ENCODE measurements at regions not wholly inside any gene's neighbourhood (a gene's known extent, or its start where the extent isn't known, plus 50 kb on each side); places are given as distances from the start of the nearest gene placed in this dataset.

DNA sequence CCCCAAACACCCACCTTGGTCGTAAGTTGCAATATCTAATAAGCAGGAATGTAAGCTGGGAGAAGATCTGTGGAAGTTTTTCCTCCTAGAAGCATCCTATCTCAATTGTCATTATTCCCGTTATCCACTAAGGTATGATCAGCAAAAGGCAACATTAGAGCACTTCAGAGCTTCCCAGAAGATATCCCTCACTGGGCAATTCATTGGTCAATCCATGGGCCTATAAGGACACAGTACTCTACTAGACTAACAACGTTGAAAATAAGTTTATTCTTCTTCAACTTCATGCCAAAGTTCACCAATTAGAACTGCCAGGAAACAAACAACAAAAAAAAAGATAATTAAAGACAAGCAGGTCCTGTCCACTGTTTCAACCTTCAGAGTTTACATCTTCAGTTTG, 433.0 kb upstream of the POU3F3 start:
- in situ Hi-C loops (cut with HindIII; ENCODE audit: extremely low pct_ligation_motif_present, low pct_unique_long_range_greater_than_20kb), result no loop called here
- Histone ChIP-seq H3K9ac (ENCODE audit: insufficient read depth, low read depth, low read length) (no peak overlapping the region), H3K36me3 (replicated peaks in 1 of 2; ENCODE audit: control insufficient read depth in 1 of 2, insufficient read depth in 2 of 2, low read length in 2 of 2) (no peaks in the 10 kb centered on the region), H3K4me2 (ENCODE audit: low read depth, low read length) (no peak overlapping the region), H3K27ac (ENCODE audit: extremely low read length, insufficient read depth, low read length) (no peak overlapping the region), H2AFZ (ENCODE audit: low read length) (no peak overlapping the region), H4K20me1 (ENCODE audit: insufficient read depth, low read length) (no peaks in the 10 kb centered on the region), H3K4me1 (ENCODE audit: insufficient read depth, low read length) (no peaks in the 10 kb centered on the region), H3K9me3 (ENCODE audit: low read length) (no peaks in the 10 kb centered on the region), H3K79me2 (ENCODE audit: insufficient read depth, low read length) (no peaks in the 10 kb centered on the region), H3K27me3 (ENCODE audit: control insufficient read depth in 1 of 2, insufficient read depth in 2 of 2, low read length in 2 of 2) (peaks cover 0 to 13% of the 10 kb centered on the region in 2 experiments; a peak in 2 of 5 replicates), H3K4me3 (replicated peaks in 1 of 3; ENCODE audit: insufficient read depth in 1 of 3, low read depth in 2 of 3, low read length in 3 of 3) (no peak overlapping the region)
- intact Hi-C loops (cut with micrococcal nuclease; ENCODE audit: unreplicated experiment), result no loop called here
- BruUV-seq (replicated peaks), result no TSS peak
- TF ChIP-seq NCOA1 (CRISPR knock-in tag; IDR thresholded peaks at IDR 0.05), result no peak
- no peak for TF ChIP-seq ZNF441 (CRISPR knock-in tag; IDR thresholded peaks at IDR 0.05; ENCODE audit: borderline replicate concordance)
- TF ChIP-seq SOX13 (IDR thresholded peaks at IDR 0.05), result no peak
- TF ChIP-seq SOX13 (CRISPR knock-in tag; conservative IDR thresholded peaks at IDR 0.05 in 1 of 2, IDR thresholded peaks at IDR 0.05 in 1 of 2), result no peak
- no peak for TF ChIP-seq MAFK (conservative IDR thresholded peaks at IDR 0.05 in 1 of 2, IDR thresholded peaks at IDR 0.05 in 1 of 2; ENCODE audit: low read length in 2 of 2)
- no peak for TF ChIP-seq ISL2 (CRISPR knock-in tag; IDR thresholded peaks at IDR 0.05)
- TF ChIP-seq, protein P1, sequence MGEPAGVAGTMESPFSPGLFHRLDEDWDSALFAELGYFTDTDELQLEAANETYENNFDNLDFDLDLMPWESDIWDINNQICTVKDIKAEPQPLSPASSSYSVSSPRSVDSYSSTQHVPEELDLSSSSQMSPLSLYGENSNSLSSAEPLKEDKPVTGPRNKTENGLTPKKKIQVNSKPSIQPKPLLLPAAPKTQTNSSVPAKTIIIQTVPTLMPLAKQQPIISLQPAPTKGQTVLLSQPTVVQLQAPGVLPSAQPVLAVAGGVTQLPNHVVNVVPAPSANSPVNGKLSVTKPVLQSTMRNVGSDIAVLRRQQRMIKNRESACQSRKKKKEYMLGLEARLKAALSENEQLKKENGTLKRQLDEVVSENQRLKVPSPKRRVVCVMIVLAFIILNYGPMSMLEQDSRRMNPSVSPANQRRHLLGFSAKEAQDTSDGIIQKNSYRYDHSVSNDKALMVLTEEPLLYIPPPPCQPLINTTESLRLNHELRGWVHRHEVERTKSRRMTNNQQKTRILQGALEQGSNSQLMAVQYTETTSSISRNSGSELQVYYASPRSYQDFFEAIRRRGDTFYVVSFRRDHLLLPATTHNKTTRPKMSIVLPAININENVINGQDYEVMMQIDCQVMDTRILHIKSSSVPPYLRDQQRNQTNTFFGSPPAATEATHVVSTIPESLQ (CRISPR knock-in tag; conservative IDR thresholded peaks at IDR 0.05), result no peak
- TF ChIP-seq ZNF615 (CRISPR knock-in tag; IDR thresholded peaks at IDR 0.05; ENCODE audit: borderline replicate concordance), result no peak
- TF ChIP-seq SRF (IDR thresholded peaks at IDR 0.05; ENCODE audit: low read depth, low read length), result no peak
- 15% methylated on average over 3 of the region's 3 CpGs for WGBS (ENCODE audit: low lambda C conversion rate)
- FAIRE-seq, result no peak
- ATAC-seq, result no peak
- no peak for DNase-seq (ENCODE audit: low spot score)
- ChIA-PET CTCF (ENCODE audit: low intra/inter-chr PET ratio, low total read pairs) (no interaction called here), POLR2A (no interaction called here)

All from HepG2 (cell line).